H9 (cell line): ENCODE measurements at regions not wholly inside any gene's neighbourhood (a gene's known extent, or its start where the extent isn't known, plus 50 kb on each side); places are given as distances from the start of the nearest gene placed in this dataset.
A peak's percentile ranks its signal among the peaks of the same experiment; 100 is the strongest.

Experiments
- DNase-seq: peaks from one replicate; pipeline ENCODE4 v3.0.0-alpha.2; 2017
- H2AFZ ChIP-seq: one replicate; pipeline ENCODE4 v1.6.1; 2013; ENCODE audit warnings: mild to moderate bottlenecking, low read length, control low read depth, moderate library complexity
- H2AK5ac ChIP-seq: 2 replicates; pipeline ENCODE4 v1.6.1; 2013; ENCODE audit warnings: low read length, control low read depth, mixed read lengths; ENCODE audit not compliant: insufficient read length
- H2BK120ac ChIP-seq: one replicate; pipeline ENCODE4 v1.6.1; 2013; ENCODE audit warnings: low read depth, mild to moderate bottlenecking, low read length, control low read depth, inconsistent platforms; ENCODE audit not compliant: poor library complexity, severe bottlenecking
- H2BK12ac ChIP-seq: 2 replicates; pipeline ENCODE4 v1.6.1; 2013; ENCODE audit warnings: low read length, control low read depth, mixed read lengths, low read depth; ENCODE audit not compliant: insufficient read length
- H2BK15ac ChIP-seq: 2 replicates; pipeline ENCODE4 v1.6.1; 2013; ENCODE audit warnings: low read depth, low read length, control low read depth
- H2BK20ac ChIP-seq: one replicate; pipeline ENCODE4 v1.6.1; 2013; ENCODE audit warnings: low read depth, mild to moderate bottlenecking, low read length, control low read depth, inconsistent platforms; ENCODE audit not compliant: poor library complexity, severe bottlenecking
- H2BK5ac ChIP-seq: 2 replicates; pipeline ENCODE4 v1.6.1; 2013; ENCODE audit warnings: low read length, control low read depth, mixed read lengths; ENCODE audit not compliant: insufficient read length
- H3K14ac ChIP-seq: 2 replicates; pipeline ENCODE4 v1.6.1; 2013; ENCODE audit warnings: low read length, control low read depth; ENCODE audit not compliant: insufficient read depth
- H3K18ac ChIP-seq: 2 replicates; pipeline ENCODE4 v1.6.1; 2013; ENCODE audit warnings: low read depth, mild to moderate bottlenecking, mixed read lengths, low read length, control low read depth; ENCODE audit not compliant: insufficient read length
- H3K23ac ChIP-seq: 2 replicates; pipeline ENCODE4 v1.6.1; 2013; ENCODE audit warnings: low read length, control low read depth, mixed read lengths, low read depth; ENCODE audit not compliant: insufficient read length
- H3K23me2 ChIP-seq: 2 replicates; pipeline ENCODE4 v1.6.1; 2013; ENCODE audit warnings: low read depth, mild to moderate bottlenecking, mixed read lengths, low read length, control low read depth; ENCODE audit not compliant: insufficient read length, poor library complexity, severe bottlenecking
- H3K27ac ChIP-seq: 2 replicates; pipeline ENCODE4 v1.5.1; 2013; ENCODE audit warnings: low read length, control low read depth, mixed read lengths, low read depth; ENCODE audit not compliant: insufficient read length
- H3K27me3 ChIP-seq: 2 replicates; pipeline ENCODE4 v1.6.1; 2013; ENCODE audit warnings: low read length, control low read depth, inconsistent platforms; ENCODE audit not compliant: insufficient read depth
- H3K4ac ChIP-seq: 2 replicates; pipeline ENCODE4 v1.6.1; 2013; ENCODE audit warnings: low read depth, mild to moderate bottlenecking, control low read depth, inconsistent platforms, low read length, moderate library complexity
- H3K4me1 ChIP-seq: 2 replicates; pipeline ENCODE4 v1.6.1; 2013; ENCODE audit warnings: low read length, control low read depth, inconsistent platforms; ENCODE audit not compliant: insufficient read depth
- H3K4me2 ChIP-seq: 2 replicates; pipeline ENCODE4 v1.6.1; 2013; ENCODE audit warnings: low read length, control low read depth, mixed read lengths; ENCODE audit not compliant: insufficient read length, insufficient read depth
- H3K56ac ChIP-seq: 2 replicates; pipeline ENCODE4 v1.6.1; 2013; ENCODE audit warnings: low read depth, mild to moderate bottlenecking, mixed read lengths, low read length, control low read depth; ENCODE audit not compliant: insufficient read length
- H3K79me1 ChIP-seq: 2 replicates; pipeline ENCODE4 v1.6.1; 2013; ENCODE audit warnings: low read depth, mild to moderate bottlenecking, moderate library complexity, low read length, control low read depth, inconsistent platforms; ENCODE audit not compliant: insufficient read depth, poor library complexity, severe bottlenecking
- H3K79me2 ChIP-seq: 2 replicates; pipeline ENCODE4 v1.6.1; 2013; ENCODE audit warnings: low read length, control low read depth, inconsistent platforms; ENCODE audit not compliant: insufficient read depth
- H3K9ac ChIP-seq: 2 replicates; pipeline ENCODE4 v1.6.1; 2013; ENCODE audit warnings: low read length, control low read depth, mixed read lengths; ENCODE audit not compliant: insufficient read length; ENCODE audit errors: extremely low read depth
- H3K9me3 ChIP-seq: one replicate; pipeline ENCODE4 v1.6.1; 2013; ENCODE audit warnings: low read depth, low read length, inconsistent platforms; ENCODE audit not compliant: control insufficient read depth
- H3T11ph ChIP-seq: one replicate; pipeline ENCODE4 v1.6.1; 2013; ENCODE audit warnings: mild to moderate bottlenecking, low read length, control low read depth, inconsistent platforms
- H4K20me1 ChIP-seq: one replicate; pipeline ENCODE4 v1.6.1; 2013; ENCODE audit not compliant: control insufficient read depth, insufficient read length, insufficient read depth
- H4K5ac ChIP-seq: 2 replicates; pipeline ENCODE4 v1.6.1; 2013; ENCODE audit warnings: low read depth, mild to moderate bottlenecking, mixed read lengths, low read length, control low read depth; ENCODE audit not compliant: insufficient read length
- H4K8ac ChIP-seq: replicated peaks from 2 replicates; pipeline ENCODE4 v1.6.1; 2013; ENCODE audit warnings: low read length, control low read depth, mixed read lengths, low read depth; ENCODE audit not compliant: insufficient read length
- H4K91ac ChIP-seq: 2 replicates; pipeline ENCODE4 v1.6.1; 2013; ENCODE audit warnings: low read depth, mild to moderate bottlenecking, moderate library complexity, mixed read lengths, low read length, control low read depth; ENCODE audit not compliant: insufficient read length
- H3K27ac Mint-ChIP-seq, 3 experiments: 2 replicates in 2 of 3; 3 replicates in 1 of 3; pipeline ENCODE4 v1.8.0; 2020 to 2021; ENCODE audit warnings: mixed read lengths in 3 of 3, mild to moderate bottlenecking in 1 of 3, moderate library complexity in 1 of 3
- H3K27me3 Mint-ChIP-seq: 2 replicates; pipeline ENCODE4 v1.8.0; 2021; ENCODE audit warnings: low read depth, mild to moderate bottlenecking, moderate library complexity, mixed read lengths
- H3K36me3 Mint-ChIP-seq, 3 experiments: 2 replicates in 2 of 3; 3 replicates in 1 of 3; pipeline ENCODE4 v1.8.0; 2020 to 2021; ENCODE audit warnings: low read depth in 3 of 3, mixed read lengths in 3 of 3; ENCODE audit not compliant: insufficient read depth in 1 of 3
- H3K4me1 Mint-ChIP-seq, 2 experiments: 2 replicates each; pipeline ENCODE4 v1.8.0; 2020; ENCODE audit warnings: mixed read lengths in 2 of 2
- H3K4me3 Mint-ChIP-seq, 2 experiments: 2 replicates in 1 of 2; 3 replicates in 1 of 2; pipeline ENCODE4 v1.8.0; 2020 to 2021; ENCODE audit warnings: mild to moderate bottlenecking in 2 of 2, mixed read lengths in 2 of 2, moderate library complexity in 1 of 2
- H3K9me3 Mint-ChIP-seq, 2 experiments: 2 replicates in 1 of 2; 3 replicates in 1 of 2; pipeline ENCODE4 v1.8.0; 2020; ENCODE audit warnings: mild to moderate bottlenecking in 2 of 2, mixed read lengths in 2 of 2, moderate library complexity in 1 of 2
- WGBS: extraction: QIAGEN DNeasy Blood & Tissue Kit; methylation state at CpG from one replicate; pipeline ENCODE4 v1.1.7; 2013; ENCODE audit warnings: missing lambda C conversion rate, low lambda C conversion rate, mixed read lengths; ENCODE audit not compliant: insufficient read length; ENCODE audit errors: extremely low coverage; 5-methylcytosine and 5-hydroxymethylcytosine counted together
- TF ChIP-seq, protein P1 (sequence below): fragments of 200-600 bp; sonication (generic); conservative IDR thresholded peaks from 3 replicates; pipeline ENCODE4 v1.8.0; 2021; ENCODE audit warnings: antibody characterized with exemption, mild to moderate bottlenecking

- Histone ChIP-seq H3K4me1 (peaks cover 5% of the 10 kb centered on the region; the same call in 1 of the 2 replicates), H3K14ac (no peak overlapping the region), H3K27me3 (no peaks in the 10 kb centered on the region), H3K4ac (no peak overlapping the region), H4K20me1 (no peaks in the 10 kb centered on the region), H3K79me2 (no peaks in the 10 kb centered on the region), H2AFZ (peak overlapping the region; percentile 92), H4K8ac (no peak overlapping the region), H3K23me2 (no peaks in the 10 kb centered on the region), H3K27ac (no peak overlapping the region), H3K79me1 (no peaks in the 10 kb centered on the region), H3K4me2 (no peak overlapping the region), H4K5ac (no peak overlapping the region), H2BK5ac (no peak overlapping the region), H3K9ac (no peak overlapping the region), H3K23ac (no peak overlapping the region), H2BK20ac (no peak overlapping the region), H2BK12ac (no peak overlapping the region), H2BK120ac (no peak overlapping the region), H2BK15ac (no peak overlapping the region), H3T11ph (no peak overlapping the region), H3K9me3 (no peaks in the 10 kb centered on the region), H4K91ac (no peak overlapping the region), H3K56ac (no peak overlapping the region), H3K18ac (no peak overlapping the region), H2AK5ac (no peak overlapping the region)
- no peaks in the 10 kb centered on the region; the same call in 1 of the 2 replicates for H3K27me3 Mint-ChIP-seq
- H3K4me3 Mint-ChIP-seq = no peak overlapping the region; a peak in 1 of 5 replicates
- H3K9me3 Mint-ChIP-seq = no peaks in the 10 kb centered on the region
- H3K4me1 Mint-ChIP-seq = peaks cover 23 to 24% of the 10 kb centered on the region in 2 experiments
- TF ChIP-seq, protein P1, sequence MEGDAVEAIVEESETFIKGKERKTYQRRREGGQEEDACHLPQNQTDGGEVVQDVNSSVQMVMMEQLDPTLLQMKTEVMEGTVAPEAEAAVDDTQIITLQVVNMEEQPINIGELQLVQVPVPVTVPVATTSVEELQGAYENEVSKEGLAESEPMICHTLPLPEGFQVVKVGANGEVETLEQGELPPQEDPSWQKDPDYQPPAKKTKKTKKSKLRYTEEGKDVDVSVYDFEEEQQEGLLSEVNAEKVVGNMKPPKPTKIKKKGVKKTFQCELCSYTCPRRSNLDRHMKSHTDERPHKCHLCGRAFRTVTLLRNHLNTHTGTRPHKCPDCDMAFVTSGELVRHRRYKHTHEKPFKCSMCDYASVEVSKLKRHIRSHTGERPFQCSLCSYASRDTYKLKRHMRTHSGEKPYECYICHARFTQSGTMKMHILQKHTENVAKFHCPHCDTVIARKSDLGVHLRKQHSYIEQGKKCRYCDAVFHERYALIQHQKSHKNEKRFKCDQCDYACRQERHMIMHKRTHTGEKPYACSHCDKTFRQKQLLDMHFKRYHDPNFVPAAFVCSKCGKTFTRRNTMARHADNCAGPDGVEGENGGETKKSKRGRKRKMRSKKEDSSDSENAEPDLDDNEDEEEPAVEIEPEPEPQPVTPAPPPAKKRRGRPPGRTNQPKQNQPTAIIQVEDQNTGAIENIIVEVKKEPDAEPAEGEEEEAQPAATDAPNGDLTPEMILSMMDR = no peak
- H3K36me3 Mint-ChIP-seq = no peaks in the 10 kb centered on the region
- peak overlapping the region in 2 of 3 experiments; percentile 80 to 91; a peak in 4 of 7 replicates for H3K27ac Mint-ChIP-seq
- peak; percentile 40 for DNase-seq
- WGBS = no CpG with 5 or more reads among the region's 7 CpGs
Measured at GRCh38 chr7:35505066-35505465, 189.9 kb downstream of the HERPUD2 start.
